GM19035 (cell line): ENCODE measurements at regions not wholly inside any gene's neighbourhood (a gene's known extent, or its start where the extent isn't known, plus 50 kb on each side); places are given as distances from the start of the nearest gene placed in this dataset.
"Not testable (repeated sequence)": the region's sequence is repeated elsewhere in the genome, so short reads cannot be mapped to it uniquely, and the experiment has no call there.

ENCODE experiments used
- ATAC-seq: cut with Tn5 transposase; IDR thresholded peaks from one replicate; pipeline ENCODE4 v1.9.1; 2021; ENCODE audit not compliant: unreplicated experiment

- no peak for ATAC-seq
Observed at GRCh38 chr9:103068753-103069152, 73.6 kb downstream of the CYLC2 start.

- no peak for ATAC-seq
Observed at GRCh38 chr9:103078581-103078980, 83.4 kb downstream of the CYLC2 start.

- no peak for ATAC-seq
Observed at GRCh38 chr9:103082494-103082893, 87.4 kb downstream of the CYLC2 start.

- ATAC-seq = no peak
Observed at GRCh38 chr9:103089357-103089756, 94.2 kb downstream of the CYLC2 start.

GRCh38 chr9:103104101-103104500 lies 109.0 kb downstream of the CYLC2 start:
- no peak for ATAC-seq

GRCh38 chr9:103116246-103116645 lies 121.1 kb downstream of the CYLC2 start:
- ATAC-seq = no peak

- no peak for ATAC-seq
Observed at GRCh38 chr9:103126494-103126893, 131.4 kb downstream of the CYLC2 start.

GRCh38 chr9:103139891-103140290 lies 144.8 kb downstream of the CYLC2 start:
- no peak for ATAC-seq

GRCh38 chr9:103152473-103152872 lies 157.3 kb downstream of the CYLC2 start:
- no peak for ATAC-seq

- ATAC-seq = no peak
Observed at GRCh38 chr9:103167530-103167929, 172.4 kb downstream of the CYLC2 start.

GRCh38 chr9:103168254-103168653 lies 173.1 kb downstream of the CYLC2 start:
- ATAC-seq = no peak

GRCh38 chr9:103169798-103170197 lies 174.7 kb downstream of the CYLC2 start:
- no peak for ATAC-seq

GRCh38 chr9:103183701-103184171 lies 188.6 kb downstream of the CYLC2 start:
- no peak for ATAC-seq

- no peak for ATAC-seq
Observed at GRCh38 chr9:103186959-103187358, 191.8 kb downstream of the CYLC2 start.

GRCh38 chr9:103188781-103189350 lies 193.7 kb downstream of the CYLC2 start:
- ATAC-seq = no peak

GRCh38 chr9:103193992-103194391 lies 198.9 kb downstream of the CYLC2 start:
- no peak for ATAC-seq

- ATAC-seq = no peak
Observed at GRCh38 chr9:103203172-103203571, 208.0 kb downstream of the CYLC2 start.

- ATAC-seq = not testable (repeated sequence)
Observed at GRCh38 chr9:103205881-103206585, 210.9 kb downstream of the CYLC2 start.

GRCh38 chr9:103210607-103211006 lies 215.5 kb downstream of the CYLC2 start:
- ATAC-seq = no peak

- no peak for ATAC-seq
Observed at GRCh38 chr9:103215197-103215596, 220.1 kb downstream of the CYLC2 start.

- ATAC-seq = no peak
Observed at GRCh38 chr9:103225702-103226646, 230.8 kb downstream of the CYLC2 start.

GRCh38 chr9:103226647-103227013 lies 231.5 kb downstream of the CYLC2 start:
- ATAC-seq = no peak
